ENCODE measurements at regions not wholly inside any gene's neighbourhood (a gene's known extent, or its start where the extent isn't known, plus 50 kb on each side); places are given as distances from the start of the nearest gene placed in this dataset.

DNA sequence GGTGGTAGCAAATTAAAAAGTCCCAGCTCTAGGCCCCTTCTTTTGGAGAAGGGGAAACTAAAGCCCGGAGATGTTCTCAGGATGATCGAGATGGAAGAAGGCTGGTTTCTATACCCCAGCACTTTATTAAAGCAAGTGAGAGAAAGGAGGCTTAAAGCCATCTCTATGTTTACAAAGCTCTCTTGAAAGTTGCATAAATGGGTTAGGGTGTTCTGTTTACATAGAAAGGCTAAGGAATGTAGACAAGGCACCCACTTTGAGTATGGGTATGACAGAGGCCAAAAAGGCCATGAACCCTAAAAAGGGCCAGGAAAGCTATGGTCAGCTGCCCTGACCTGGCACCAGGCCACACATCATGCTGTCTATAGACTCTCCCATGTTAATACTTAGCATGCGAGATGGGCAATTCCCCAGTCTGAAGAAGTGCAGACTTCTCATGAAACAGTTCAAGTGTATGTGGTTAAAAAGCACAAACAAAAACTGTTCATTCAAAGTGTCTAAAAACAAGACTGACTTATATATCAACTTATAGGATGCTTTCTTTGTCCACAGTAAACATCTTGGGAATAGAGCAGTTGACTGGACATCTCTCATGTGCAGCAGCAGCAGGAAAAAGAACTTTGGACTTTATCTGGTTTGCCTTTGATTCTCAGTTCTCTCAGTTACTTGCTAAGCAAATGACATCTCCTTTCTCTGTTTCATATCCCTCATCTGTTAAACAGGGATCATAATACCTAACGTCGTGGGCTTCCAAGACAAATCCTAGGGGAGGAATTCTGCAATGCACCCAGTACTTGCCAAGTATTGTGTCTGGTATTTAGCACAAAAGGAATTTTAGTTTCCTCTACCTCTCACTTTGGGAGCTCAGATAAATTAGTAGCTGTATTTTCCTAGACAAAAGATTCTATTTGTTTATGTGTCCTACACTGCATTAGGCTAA is 521.6 kb downstream of the PLPP3 start:
- no peak for DNase-seq (ENCODE audit: low read depth in 1 of 2, low spot score in 1 of 2)

DNA sequence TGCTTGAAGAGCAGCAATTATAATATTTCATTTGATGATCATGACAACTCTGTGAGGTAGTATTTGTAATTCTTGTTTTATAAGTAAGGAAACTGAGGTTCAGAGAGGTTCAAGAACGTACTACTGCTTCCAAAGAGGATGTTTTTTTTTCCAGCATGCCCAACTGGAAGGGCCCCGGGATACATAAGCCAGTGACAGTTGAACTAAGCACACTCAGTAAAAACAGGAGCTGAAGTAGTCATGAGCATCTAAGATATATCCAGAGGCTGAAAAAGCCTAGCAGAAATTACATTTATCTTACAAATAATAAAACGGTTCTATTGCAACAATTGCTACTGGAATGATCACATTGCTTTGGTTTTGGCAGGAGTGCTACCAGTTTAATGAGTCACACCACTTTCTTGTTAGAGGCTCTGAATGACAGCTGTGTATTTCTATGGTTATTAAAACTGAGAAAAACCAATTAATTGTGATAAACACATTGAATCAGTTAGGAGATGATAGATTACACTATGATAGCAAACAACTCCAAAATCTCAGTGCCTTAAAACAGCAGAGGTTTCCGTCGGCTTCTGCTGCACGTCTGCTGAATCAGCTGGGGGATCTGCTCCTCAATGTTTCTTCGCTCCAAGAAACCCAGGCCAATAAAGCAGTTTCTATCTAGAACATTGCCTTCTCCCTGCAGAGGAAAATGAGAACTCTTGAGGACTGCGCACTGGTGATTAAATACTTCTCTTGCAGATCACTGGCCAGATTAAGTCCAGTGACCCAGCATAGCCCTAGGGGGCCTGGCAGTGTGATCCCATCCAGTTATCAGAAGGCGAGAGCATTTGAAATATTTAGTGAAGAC is 522.7 kb downstream of the PLPP3 start:
- DNase-seq (ENCODE audit: low read depth in 1 of 2, low spot score in 1 of 2) = no peak

DNA sequence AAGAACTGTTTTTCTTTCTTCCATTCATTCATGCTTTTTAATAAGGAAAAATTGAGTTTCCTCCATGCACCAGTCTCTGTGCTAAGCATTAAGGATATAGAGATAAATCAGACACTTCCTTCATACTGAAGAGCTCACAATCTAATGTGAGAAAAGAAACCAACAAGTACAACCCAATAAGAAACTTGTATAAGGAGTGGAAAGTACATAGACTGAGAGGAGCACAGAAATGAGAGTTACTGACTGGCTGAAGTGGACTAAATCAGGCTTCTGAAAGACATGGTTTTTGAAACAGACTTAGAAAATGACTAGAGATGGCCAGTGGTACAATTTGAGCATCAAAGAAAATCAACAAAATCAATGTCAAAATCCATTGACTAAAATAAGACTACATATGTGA is 524.4 kb downstream of the PLPP3 start:
- DNase-seq (ENCODE audit: low read depth in 1 of 2, low spot score in 1 of 2) = no peak

DNA sequence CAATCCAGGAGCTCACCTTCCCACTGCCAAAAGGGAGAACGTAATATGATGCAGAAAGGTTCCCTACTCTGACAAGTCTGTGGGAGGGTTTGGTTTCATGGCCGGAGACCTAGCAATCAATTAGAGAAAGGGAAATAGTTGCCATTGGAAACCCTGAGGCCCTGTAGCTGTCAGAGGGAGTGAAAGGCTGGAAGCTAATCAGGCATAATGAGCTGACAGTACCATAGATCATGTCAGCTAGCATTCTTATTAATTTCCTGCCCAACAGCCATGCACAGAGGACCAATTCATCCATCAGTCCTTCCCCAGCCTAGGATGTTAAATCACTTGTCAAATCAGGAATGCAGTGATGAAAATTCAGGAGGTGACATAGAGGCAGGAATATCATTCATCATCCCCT is 527.3 kb downstream of the PLPP3 start:
- DNase-seq (ENCODE audit: low read depth in 1 of 2, low spot score in 1 of 2) = no peak

DNA sequence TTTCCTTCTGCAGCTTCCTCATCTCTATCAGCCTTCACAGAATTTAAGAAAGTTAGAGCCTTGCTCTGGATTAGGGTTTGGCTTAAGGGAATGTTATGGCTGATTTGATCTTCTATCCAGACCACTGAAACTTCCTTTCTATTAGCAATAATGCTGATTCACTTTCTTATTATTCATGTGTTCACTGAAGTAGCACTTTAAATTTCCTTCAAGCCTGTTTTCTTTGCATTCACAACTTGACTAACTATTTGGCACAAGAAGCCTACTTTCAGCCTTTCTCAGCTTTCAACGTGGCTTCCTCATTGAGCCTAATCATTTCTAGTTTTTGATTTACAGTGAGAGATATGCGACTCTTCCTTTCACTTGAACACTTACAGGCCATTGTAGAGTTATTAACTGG is 528.5 kb downstream of the PLPP3 start:
- DNase-seq (ENCODE audit: low read depth in 1 of 2, low spot score in 1 of 2) = no peak

DNA sequence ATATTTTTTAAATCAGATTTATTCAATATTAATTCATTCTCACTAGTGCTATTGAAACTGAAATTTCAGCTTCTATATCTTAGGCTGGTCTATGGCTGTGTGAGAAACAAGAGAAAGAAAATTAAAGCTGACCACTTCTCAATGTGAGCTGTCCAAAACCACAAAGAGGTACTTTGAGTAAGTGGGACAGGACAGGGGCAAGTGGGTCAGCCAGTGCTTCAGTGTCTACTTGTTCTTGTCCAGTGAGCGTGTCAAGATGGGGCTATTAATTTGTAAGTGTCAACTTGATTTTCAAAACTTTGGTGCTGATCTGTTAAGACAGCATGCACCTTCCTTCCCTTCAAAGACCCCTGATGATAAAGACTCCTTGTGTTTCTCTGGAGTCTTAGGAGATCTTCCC is 533.9 kb downstream of the PLPP3 start:
- DNase-seq (ENCODE audit: low read depth in 1 of 2, low spot score in 1 of 2) = no peak

DNA sequence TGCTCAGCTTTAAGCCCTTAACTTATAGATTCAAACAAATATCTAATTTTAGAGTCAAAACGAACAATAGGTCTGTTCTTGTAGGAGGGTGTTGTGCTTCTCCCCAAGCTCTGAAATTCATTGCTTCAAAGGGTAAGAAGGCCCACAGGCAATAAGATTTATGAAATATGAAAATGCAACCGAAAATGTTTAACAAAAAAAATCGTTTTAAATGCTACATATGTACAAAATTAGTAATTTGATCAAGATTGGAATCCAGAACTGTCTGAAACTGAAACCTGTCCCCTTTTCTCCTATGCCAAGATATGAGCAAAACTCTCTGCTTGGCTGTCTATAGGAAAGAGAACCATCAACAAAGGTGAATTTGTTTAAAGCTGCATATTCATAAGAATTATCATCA is 534.3 kb downstream of the PLPP3 start:
- no peak for DNase-seq (ENCODE audit: low read depth in 1 of 2, low spot score in 1 of 2)

DNA sequence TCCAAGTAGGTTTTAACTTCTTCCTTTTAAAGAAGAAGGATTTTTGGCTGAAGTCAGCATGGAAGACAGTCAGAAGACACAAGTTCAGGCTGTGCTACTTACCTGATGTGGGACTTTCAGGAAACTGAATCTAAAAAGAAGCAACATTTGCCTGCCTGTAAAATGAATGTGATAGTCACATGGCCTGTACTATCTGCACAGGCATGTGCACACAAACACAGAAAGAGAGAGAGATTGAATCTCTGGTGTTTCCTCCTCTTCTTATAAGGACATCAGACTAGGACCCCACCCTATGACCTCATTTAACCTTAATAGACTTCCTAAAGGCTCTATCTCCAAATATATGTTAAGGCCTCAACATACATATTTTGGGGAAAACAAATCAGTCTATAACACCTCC is 542.9 kb downstream of the PLPP3 start:
- DNase-seq (ENCODE audit: low read depth in 1 of 2, low spot score in 1 of 2) = no peak

DNA sequence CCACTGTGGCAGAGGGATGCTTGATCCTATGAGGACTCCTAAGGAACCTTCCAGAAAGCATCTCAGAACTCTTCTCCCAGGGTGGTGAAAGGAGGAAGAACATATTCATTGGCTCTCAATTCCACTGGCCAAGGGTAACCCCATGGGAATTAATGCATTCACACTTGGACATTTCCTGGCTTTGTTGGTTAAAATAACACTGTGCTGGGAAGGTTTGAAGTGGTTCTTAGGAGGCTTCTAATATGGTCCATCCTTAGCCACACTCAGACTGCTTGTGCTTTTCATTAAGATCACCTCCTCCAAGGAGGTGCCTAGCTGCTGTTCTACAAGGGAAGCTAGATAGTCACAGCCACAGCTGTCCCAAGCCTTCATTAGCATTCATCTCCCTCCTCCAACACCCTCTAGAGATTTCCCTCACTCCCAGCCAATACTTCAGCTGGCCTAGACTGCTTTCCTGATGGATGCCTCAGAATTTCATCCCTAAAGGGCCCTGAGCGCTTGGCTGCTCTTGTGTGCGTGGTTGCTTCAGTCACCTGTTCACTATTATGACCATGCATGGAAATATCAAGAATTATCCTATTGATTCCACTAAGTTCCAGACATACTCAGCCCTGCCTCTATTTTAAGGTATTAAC is 544.4 kb downstream of the PLPP3 start:
- no peak for DNase-seq (ENCODE audit: low read depth in 1 of 2, low spot score in 1 of 2)

DNA sequence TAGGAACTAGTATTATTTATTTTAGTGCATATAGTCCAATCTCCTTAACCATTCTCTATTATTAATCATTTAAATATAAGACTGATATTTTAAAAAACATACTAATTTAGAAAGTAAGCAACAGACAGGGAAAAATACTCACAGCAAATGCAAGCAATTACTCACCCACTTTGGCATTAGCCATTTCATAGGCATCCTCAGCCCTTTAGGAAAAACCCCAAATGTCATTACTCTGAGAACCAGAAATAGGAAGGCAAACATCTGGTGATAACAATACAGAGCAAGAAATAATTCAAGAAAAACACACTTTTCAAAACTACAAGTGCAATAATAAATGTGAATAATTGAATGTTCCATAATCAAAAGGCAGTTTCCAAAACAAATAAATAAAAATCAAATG is 545.1 kb downstream of the PLPP3 start:
- no peak for DNase-seq (ENCODE audit: low read depth in 1 of 2, low spot score in 1 of 2)

DNA sequence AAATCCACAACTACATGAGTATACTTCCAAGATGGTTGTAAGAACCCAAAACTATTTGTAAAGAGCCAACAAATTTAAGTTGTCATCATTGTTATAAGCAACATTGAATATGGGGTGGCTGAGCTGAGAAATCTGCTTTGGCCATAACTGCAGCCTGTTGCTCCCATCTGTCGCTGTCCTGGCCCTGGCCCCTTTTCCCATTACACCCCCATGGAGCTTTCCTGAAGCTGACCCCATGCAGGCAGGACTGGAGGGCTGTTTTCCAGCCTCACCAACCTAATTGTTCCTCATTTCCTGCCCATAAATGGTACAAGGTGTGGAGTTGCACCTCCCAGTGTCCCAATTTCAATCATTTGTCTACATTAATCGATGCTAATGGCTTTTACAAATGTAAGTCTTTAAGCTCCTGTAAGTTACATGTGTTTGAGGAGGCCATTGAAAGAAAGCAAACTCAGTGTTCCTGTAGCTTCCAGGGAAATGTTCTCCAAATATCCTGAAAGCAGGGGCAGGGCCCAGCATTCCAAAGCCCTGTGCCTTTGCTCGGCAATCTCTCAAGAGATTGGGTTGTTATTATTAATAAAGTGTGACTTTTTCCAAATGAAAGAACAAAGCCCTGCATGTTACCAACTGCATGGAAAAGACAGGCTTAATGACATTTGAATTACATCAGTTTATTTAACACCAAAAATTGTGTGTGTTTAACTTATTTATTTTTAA is 545.9 kb downstream of the PLPP3 start:
- DNase-seq (ENCODE audit: low read depth in 1 of 2, low spot score in 1 of 2) = no peak

DNA sequence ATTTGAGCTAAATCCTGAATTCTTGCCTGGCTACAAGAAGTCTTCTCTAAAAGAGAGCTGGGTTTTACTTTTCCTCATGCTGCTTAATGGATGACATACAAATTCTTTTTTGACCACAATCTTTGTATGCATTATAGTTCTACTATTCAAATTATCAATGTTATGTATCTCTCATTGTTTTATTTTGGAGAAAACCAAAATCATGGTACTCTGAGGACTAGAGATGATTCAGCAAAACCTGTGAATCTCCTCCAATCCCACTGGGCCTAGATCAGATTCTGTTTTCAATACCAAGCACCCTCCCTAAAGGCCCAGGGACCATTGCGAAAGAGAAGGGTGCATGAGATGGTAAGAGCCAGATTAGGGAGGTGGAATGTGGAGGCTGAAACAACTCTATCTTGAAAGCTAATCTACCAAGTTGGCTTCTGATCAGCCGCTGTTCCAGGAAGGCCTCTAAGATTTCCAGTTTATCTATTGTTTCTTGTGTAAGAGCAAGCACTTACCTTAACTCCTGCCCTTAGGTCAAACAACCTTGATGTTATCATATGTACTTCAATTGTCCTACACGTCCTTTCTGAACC is 547.2 kb downstream of the PLPP3 start:
- DNase-seq (ENCODE audit: low read depth in 1 of 2, low spot score in 1 of 2) = no peak

DNA sequence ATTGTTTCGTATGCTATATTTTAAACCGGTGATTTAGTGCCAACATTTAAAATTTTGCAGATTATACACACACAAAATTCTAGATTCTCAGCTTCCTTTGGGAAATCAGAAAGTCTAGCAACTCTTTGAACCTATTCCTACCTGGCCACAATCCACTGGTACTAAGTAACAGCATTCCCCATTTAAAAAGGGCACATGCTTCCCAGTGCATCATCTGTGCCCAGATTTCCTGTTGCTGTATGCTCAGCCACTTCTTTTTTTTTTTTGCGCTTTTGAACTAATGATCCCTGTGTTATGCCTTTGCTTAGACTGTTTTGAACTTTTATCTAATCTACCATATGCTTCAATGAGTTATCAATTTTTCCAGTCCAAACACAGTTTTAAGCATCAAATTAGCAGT is 548.4 kb downstream of the PLPP3 start:
- no peak for DNase-seq (ENCODE audit: low read depth in 1 of 2, low spot score in 1 of 2)

DNA sequence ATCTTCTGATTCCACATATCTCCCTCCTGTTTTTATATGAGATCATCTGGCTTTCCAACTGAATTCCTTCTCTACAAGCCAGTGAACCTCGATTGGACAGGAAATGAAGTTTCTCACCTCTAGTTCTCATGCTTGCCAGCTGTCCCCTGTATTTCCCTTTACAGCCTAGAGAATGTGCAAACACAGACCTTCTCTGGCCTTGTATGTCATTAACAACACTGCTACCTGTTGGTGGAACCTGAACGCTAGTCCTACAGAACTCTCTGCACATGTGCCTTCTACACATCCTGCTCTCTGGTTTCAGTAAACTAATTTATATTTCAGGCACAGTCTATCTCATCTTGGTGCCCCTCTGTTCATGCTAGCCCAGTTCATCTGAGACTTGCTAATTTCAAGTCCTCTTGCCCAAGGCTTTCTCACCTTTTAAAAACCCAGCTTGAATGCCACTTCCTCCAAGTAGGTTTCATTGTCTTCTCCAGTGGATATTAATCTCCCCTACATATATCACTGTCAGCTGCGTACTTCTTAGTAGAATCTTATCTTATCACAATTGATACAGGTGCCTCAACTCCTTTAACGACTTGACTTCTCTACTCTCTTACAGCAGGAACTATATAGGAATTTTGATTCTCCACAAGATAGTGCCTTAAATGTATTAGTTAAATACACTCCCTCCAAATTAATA is 549.9 kb downstream of the PLPP3 start:
- no peak for DNase-seq (ENCODE audit: low read depth in 1 of 2, low spot score in 1 of 2)

DNA sequence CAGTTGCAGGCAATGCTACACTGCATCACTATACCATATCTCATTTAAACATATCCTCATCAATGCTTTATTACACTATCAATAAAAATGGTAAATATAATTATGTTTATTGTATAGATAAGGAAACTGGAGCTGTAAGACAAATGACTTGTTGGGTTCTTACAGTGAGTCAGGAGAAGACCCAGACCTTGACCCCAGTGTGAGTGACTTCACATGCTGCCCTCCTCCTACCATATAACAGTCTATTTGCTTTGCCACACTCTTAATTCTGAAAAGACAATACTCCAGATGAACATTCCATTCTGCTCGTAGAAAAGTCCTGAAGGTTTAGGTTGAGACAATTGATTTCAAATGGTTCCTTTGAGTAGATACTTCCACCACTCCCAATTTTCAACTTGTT is 550.5 kb downstream of the PLPP3 start:
- no peak for DNase-seq (ENCODE audit: low read depth in 1 of 2, low spot score in 1 of 2)

DNA sequence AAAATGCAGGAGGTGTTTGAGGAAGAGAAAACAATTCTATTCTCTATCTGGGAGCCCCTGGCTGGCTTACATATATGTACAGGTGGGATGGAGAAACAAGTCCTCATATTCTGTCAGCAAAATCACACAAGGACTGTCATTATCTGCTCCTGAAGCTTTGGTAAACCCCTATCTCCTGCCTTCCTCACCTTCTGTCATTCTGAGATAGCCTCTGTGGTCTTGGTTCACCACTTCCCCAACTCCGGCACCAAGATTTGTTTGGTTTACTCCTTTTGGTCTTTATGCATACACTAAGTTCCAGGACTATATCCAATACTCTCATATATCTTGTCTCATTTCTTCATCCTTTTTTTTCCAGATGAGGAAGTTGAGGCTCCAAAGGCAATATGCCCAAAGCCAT is 551.1 kb downstream of the PLPP3 start:
- DNase-seq (ENCODE audit: low read depth in 1 of 2, low spot score in 1 of 2) = no peak

DNA sequence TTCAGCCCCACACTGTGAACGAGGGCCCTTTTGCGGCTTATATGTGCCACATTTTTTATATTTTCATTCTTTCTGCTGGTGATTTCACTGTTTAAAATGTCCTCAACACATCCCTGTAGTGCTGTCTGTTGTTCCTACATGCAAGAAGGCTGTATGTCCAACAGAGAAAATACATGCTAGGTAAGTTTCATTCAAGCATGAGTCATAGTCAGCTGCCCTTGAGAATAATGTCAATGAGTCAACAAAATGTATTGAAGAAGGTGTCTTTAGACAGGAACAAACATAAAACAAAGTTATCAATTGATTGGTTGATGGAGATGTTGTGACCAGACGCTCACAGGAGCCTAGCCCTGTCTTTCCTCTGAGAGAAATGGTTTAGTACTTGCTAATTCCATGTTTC is 553.4 kb downstream of the PLPP3 start:
- no peak for DNase-seq (ENCODE audit: low read depth in 1 of 2, low spot score in 1 of 2)

DNA sequence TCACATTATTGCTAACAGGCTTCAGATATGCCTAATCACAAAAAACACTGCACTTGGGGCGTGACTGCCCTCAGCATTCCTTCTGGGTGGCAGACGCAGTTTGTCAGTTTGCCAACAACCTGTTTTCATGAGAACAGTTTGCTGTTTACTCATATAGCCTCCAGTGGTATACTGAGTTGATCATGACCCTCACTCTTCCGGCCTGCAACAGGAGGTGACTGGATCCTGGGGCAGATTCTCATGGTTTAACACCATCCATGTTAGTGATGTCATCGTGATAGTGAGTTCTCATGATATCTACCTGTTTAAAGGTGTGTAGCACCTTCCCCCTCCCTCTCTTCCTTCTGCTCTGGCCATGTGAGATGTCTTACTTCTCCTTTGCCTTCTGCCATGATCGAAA is 555.2 kb downstream of the PLPP3 start:
- no peak for DNase-seq (ENCODE audit: low read depth in 1 of 2, low spot score in 1 of 2)

DNA sequence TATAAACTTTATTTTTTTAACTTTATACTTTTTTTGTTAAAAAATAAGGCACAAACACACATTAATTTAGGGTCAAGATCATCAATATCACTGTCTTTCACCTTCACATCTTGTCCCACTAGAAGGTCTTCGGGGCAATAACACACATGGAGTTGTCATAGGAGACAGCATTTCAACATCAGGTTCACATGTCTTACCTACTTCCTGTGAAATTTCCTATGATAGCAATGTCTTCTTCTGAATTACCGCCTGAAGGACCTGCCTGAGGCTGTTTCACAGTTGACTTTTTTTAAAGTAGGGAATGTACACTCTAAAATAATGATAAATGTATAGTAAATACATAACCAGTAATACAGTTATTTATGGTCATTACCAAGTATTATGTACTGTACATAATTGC is 559.4 kb downstream of the PLPP3 start:
- no peak for DNase-seq (ENCODE audit: low read depth in 1 of 2, low spot score in 1 of 2)

DNA sequence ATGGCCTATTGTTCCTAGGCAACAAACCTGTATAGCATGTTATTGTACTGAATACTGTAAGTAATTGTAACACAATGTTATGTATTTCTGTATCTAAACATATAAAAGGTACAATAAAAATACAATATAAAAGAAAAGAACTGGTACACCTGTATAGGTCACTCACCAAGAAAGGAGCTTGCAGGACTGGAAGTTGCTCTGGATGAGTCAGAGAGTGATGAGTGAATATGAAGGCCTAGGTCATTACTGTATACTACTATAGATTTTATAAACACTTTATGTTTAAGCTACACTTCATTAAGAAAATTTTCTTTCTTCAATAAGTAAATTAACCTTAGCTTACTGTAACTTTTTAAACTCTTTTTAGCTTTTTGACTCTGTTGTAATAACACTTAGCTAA is 559.9 kb downstream of the PLPP3 start:
- no peak for DNase-seq (ENCODE audit: low read depth in 1 of 2, low spot score in 1 of 2)
